SK-MEL-5 (cell line): ENCODE measurements at regions not wholly inside any gene's neighbourhood (a gene's known extent, or its start where the extent isn't known, plus 50 kb on each side); places are given as distances from the start of the nearest gene placed in this dataset.
"Not testable (repeated sequence)": the region's sequence is repeated elsewhere in the genome, so short reads cannot be mapped to it uniquely, and the experiment has no call there.

Source experiments
- DNase-seq: peaks from one replicate; pipeline ENCODE4 v3.0.0-alpha.2; 2016; ENCODE audit warnings: low read depth, low spot score
- in situ Hi-C: cut with HindIII; loops from 2 replicates; pipeline ENCODE4 v1.10.0; 2016; ENCODE audit warnings: low sequenced_read_pairs, high pct_unique_total_duplicates, low pct_unique_long_range_greater_than_20kb

DNA sequence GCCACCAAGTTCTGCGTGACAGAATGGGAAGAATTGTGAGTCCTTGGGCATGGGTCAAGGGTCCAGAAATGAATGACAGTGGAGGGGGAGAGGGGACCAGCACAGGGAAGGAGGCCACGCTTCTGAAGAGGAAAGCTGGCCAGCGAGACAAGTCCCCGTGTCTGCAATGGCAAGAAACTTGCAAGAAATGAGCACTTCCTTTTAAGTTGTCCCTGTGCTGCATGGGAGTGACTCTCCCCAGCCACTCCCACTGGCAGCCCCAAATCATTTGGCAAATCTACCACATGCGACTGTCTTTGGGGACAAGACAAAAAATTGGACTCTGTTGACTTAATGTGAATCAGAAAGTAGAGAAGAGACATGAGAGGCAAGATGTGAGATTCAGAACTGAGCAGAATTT lies 242.2 kb upstream of the RREB1 start:
- DNase-seq: no peak
- in situ Hi-C loops: no loop called here

DNA sequence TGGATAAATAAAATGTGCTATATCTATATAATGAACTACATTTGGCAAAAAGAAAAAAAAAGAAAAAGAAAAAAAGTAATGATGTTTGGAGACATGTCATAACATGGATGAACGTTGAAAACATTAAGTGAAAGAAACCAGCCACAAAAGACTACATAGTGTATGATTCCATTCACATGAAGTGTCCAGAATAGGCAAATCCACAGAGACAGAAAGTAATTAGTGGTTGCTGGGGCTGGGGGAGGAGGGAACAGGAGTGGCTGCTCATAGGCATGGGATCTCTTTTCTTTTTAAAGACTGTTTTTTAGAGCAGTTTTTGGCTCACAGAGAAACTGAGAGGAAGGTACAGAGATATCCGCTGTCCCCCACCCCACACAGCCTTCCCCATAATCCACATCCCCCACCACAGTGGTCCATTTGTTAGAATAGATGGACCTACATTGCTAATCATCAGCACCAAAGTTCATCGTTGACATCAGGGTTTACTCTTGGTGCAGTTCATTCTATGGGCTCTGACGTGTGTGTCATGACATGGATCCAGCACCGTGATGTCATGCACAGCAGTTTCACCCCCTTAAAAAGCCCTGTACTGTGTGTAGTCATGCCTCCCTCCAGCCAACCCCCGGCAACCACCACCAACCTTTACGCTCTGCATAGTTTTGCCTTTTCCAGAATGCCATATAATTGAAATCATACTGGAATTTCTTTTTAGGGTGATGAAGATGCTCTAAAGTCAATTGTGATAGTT lies 240.9 kb upstream of the RREB1 start:
- DNase-seq: no peak
- in situ Hi-C loops: no loop called here

DNA sequence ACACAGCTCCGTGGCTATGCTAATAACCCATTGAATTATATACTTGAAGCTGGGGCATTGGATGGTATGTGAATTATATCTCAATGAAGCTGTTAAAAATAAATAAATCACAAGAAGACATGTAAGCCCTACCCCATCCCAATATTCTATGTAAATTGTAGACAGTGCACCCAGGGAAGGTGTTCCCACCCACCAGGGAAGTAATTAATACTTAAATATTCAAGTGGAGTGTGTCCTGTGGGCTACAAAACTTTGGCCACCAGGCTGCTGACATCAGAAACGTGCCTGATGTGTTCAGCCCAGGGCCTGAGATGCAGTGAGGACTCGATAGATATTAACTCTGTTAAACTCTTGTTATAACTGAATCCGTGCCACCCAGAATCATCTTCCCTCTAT lies 240.4 kb upstream of the RREB1 start:
- in situ Hi-C loops: no loop called here
- no peak for DNase-seq

DNA sequence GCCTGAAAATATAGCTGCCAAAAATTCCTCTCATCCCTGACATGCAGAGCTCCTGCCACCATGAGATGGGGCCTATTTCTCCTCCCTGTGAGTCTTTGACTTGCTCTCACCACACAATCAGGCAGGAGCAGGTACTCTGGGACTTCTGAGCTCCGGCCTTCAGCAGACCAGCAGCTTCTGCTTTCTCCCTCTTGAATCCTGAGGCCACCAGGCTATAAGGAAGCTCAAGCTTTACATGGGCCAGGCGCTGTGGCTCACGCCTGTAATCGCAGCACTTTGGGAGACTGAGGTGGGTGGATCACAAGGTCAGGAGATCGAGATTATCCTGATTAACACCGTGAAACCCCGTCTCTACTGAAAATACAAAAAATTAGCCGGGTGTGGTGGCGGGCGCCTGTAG lies 238.7 kb upstream of the RREB1 start:
- DNase-seq: no peak
- in situ Hi-C loops: no loop called here

DNA sequence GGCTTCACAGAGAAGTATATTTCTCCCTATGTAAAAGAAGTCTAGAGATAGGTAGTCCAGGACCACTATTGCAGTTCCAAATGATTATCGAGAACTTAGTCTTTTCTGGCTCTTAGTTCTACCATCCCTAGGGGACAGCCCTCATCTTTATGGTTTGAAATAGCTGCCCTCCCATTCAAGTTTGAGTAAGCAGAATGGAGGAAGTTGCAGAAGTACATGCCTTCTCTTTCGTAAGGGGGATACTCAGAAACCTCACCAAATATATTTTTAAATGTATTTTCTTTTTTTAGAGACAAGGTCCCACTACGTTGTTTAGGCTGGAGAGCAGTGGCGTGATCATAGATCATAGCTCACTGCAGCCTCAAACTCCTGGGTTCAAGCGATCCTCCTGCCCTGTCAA lies 236.8 kb upstream of the RREB1 start:
- no peak for DNase-seq
- in situ Hi-C loops: no loop called here

DNA sequence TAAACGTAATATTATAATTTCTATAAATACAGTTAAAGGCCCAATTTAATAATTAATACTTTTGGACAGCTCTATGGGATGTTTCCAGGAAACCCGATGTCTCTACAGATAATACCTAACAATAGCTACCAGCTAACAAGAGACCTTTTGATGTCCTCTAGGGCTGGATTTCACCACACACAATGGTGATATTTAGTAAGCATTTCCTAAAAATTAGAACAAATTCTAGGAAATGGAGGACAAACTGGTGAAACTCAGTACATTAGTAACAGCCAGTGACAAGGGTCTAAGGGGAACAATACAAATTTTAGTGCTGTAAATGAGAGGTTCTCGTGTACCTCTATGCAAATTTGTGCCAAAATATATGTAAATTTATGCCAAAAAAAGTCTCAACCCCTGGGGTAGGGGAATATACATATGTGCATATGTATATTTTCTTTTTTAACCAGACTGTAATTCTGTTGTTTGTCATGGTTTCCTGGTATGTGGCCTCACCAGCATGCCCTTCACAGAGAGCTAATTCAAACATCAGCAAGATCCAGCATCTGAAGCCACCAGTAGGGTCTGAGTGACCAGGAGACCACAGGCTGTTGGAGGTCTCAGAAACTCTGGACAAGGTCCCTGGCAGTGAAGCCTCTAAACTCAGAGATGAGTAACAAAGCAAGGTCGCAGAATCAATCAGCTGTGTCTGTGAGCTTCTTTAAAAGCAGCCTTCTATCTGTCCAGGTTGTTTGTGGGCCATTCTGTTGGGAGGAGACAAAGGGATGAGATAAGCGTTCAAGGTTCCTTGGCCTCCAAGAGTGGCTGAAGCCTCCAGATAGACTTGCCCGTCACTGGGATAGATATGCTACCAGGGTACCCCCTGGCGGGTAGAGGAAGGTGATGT lies 235.1 kb upstream of the RREB1 start:
- DNase-seq: peak; percentile 29
- in situ Hi-C loops: no loop called here

DNA sequence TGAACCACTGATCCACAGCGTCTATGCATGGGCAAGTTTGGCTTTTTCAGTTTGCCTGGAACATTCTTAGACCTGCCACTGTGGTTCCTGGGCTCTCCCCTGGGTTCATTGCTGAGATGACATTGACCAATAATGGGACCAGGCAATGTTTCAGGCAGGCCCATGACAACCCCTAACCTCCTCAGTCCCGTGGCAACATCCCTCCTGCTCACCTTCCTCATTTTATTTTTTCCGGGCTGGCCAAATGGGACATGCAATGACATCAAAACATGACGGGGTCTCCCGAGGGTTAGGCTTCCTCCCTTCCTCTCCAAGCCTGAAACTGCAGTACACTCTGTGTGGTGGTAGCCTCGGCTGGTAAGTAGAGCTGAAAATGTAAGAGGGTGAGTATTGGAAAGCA lies 234.0 kb upstream of the RREB1 start:
- no peak for DNase-seq
- in situ Hi-C loops: no loop called here

DNA sequence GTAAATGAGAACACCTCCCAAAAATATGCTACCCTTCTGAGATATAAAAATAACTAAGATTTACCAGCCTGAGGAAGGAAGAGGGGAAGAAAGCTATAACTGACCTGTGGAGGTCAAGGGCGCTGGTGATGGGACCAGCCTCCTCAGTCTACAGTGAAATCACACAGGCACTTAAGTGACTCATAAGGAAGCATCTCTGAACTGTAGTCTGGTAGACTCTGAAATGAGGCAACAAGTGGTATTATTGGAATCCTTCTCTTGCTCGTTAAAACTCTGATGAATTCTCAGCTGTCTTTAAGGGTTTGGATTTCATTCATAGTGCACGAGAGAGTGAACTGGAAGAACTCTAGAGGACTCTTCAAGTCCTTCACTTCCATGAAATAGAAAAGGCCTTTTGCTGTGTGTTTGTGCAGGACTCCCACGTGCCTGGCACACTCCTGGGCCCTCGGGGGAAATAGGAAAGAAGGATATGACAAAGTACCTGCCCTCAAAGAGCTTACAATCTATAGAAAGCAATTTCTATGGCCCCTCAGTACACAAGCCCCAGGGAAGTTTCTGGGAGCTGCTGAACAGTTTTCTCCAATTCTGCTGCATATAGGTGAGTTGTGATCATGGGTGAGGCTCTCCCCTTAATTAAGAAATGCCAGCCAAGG lies 231.8 kb upstream of the RREB1 start:
- no peak for DNase-seq
- in situ Hi-C loops: no loop called here

DNA sequence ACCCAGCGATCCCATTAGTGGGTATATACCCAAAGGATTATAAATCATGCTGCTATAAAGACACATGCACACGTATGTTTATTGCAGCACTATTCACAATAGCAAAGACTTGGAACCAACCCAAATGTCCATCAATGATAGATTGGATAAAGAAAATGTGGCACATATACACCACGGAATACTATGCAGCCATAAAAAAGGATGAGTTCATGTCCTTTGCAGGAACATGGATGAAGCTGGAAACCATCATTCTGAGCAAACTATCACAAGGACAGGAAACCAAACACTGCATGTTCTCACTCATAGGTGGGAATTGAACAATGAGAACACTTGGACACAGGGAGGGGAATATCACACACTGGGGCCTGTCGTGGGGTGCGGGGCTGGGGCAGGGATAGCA lies 230.0 kb upstream of the RREB1 start:
- DNase-seq, in situ Hi-C loops: not testable (repeated sequence)

DNA sequence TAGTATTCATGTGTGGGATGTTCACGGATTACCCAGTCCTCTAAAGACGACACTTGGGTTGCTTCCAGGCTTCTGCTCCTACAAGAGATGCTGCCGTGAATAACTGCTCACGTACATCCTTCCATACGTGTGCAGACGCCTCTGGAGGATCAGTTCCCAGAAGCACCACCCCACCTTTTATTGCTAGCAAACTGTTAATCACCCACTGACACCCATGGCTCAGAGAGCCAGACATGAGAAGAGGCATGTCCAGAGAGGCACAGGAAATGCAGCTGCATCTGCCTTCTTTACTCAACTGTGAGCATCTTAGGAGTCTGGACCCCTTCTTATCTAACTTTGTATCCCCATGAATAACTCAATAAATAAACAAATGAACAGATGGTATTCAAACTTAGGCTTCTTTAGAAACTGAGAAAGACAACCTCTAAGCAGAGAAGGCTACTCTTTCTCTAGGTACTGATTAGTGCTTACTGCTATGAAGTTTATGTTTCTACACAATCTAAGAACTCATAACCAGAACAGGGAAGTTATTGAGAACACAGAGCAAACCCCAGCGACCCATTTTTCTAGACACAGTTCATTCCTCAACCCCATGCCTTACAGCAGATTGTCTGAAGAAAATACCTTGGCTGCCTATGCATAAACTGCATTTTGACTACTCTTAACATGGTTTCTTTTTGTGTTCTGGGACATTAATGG lies 228.7 kb upstream of the RREB1 start:
- DNase-seq: no peak
- in situ Hi-C loops: no loop called here

DNA sequence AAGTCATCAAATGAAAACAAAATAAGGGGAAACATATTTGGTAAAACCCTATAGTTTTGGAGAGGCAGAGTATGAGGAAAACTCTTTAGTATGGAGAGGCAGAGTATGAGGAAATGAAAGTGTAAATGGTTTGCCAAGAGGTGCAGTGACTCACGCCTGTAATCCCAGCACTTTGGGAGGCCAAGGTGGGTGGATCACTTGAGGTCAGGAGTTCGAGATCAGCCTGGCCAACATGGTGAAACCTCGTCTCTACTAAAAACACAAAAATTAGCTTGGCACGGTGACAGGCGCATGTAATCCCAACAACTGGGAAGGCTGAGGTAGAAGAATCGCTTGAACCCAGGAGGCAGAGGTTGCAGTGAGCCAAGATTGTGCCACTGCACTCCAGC lies 228.2 kb upstream of the RREB1 start:
- in situ Hi-C loops, DNase-seq: not testable (repeated sequence)

DNA sequence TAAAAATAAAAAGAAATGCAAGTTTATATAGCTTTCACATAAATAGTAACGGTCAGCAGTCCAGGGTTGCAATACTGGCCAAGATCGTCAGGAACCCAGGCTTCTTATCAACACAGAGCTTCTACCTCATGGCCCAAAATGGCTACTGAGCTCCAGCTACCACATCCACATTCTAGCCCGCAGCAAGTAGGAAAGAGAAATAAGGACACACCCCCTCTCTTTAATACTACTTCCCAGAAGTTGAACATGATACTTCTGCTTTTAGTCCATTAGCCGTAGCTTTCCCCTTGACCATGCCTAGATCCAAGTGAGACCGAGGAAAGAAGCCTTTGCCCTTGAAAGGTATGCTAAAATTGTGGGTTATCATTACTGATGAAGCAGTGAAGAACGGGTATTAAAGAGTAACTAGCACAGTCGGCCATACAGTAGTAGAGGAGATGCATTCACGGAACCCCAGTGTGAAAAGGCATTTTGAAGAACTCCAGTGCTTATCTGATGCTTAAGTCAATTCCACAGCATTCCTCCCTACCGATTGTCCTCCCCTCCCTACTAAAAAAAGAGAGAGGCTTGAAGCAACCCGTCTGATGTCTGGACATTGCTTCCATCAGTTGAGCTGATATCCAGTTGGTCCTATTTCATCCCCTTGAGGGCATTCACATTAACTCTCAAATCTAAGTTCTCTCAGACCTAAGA lies 226.9 kb upstream of the RREB1 start:
- no peak for DNase-seq
- in situ Hi-C loops: no loop called here

DNA sequence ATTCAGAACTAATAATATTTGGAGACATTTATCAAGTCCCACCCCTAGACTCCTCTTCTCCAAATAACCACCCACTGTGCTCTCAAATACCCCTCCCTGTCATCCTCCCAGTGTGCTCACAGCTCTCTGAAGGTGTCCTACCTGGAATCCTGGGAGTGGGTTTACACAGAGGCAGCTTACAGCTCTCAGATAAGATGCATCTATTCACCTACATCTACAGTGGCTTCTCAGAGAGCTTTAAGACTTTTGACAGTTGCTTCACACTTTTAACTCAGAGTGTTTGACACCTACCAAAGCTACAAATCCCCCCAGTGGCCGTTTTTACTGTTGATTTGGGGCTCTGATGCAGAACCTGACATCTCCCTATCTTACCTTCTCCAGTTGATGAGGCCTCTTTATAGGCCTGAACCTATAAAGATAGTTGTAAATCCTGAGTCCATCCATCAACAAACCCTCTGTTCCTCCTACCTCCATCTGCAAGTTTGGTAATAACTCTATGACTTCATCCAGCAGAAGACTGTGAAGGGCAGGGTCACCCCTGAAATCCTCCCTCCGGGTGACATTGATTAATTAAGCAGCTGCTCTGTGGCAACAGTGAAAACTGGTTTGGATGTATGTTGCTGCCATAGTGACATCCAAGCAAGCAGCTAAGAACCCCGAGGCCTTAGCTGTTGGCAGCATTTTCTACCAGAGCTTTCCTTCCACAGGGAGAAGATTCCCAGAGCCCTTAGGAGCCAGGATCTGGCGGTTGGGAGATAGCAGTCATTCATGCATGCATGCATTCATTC lies 226.1 kb upstream of the RREB1 start:
- in situ Hi-C loops: no loop called here
- no peak for DNase-seq

DNA sequence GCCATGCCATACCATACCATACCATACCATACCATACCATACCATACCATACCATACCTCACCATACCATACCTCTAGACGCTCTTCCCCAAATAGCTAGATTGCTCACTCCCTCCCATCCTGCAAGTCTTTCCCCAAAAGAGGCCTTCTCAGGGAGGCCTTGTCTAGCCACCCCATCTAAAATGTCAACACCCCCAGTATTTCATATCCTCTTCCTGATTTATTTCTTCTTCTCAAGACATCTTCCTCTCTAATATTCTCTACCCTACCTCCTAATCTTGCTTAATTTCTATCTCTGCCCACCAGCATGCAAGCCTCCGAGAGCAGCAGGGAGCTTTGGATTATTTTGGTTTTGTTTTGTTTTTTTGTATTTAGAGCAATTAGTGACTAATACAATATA lies 225.2 kb upstream of the RREB1 start:
- in situ Hi-C loops: no loop called here
- no peak for DNase-seq

DNA sequence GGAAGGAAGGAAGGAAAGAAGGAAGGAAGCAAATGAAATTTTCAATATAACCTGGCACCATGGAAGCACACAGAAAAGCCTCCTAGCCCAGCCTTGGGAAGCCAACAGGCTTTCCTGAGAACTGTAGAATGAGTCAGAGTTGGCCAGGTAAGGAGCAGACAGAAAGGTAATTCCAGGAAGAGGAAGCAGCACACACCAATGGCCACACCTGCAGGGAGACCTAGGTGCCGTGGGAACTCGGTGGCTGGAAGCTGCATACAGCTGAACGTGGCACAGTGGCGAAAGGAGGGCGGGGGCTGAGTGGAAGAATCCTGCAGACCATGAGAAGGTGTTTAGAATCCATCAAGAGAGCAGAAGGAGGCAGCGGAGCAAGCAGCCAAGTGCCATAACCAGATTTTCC lies 224.8 kb upstream of the RREB1 start:
- in situ Hi-C loops: no loop called here
- DNase-seq: no peak

DNA sequence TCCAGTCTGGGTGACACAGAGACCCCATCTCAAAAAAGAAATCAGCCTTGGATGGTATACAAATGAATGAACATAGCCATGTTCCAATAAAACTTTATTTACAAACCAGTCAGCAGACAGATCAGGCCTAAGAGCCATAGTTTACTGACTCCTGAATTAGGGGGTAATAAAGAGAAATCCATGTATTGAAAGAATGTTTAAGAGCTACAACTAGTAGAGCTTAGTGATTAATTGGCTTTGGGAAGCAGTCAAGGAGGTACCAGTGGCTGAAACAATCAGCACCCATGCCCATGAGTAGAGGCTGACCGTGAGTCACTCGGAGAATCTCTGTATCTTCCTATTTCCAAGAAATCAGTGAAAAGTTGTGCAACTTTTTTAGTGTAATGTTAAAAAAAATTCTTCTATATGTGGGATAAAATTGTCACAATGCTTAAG lies 223.6 kb upstream of the RREB1 start:
- in situ Hi-C loops: no loop called here
- no peak for DNase-seq

DNA sequence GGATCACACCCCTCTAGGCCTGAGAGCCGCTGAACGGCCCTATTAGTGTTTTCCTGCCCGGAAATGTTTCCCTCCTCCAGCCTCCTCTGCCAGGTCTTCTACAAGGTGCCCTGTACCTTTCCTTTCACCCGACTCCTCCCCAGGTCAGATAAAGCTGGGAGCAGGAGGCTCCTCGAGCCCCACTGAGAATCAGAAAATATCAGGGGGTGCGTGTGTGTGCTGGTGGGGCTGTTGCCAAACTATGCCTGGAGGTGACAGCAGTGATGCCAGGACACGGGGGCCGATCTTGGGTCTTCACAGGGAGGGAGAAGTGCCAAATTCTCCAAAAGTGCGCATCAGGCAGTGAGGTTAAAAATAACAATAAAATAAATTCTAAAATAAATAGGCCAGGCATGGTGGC lies 222.8 kb upstream of the RREB1 start:
- in situ Hi-C loops: no loop called here
- DNase-seq: no peak
